MCF 10A (cell line): ENCODE measurements at regions not wholly inside any gene's neighbourhood (a gene's known extent, or its start where the extent isn't known, plus 50 kb on each side); places are given as distances from the start of the nearest gene placed in this dataset.
"Not testable (repeated sequence)": the region's sequence is repeated elsewhere in the genome, so short reads cannot be mapped to it uniquely, and the experiment has no call there.

ENCODE experiments used
- BruUV-seq: library from RNA; stranded (reverse); fragments of 400-500 nt; replicated peaks from 2 replicates; lab custom pipeline; 2021; lab: Mats Ljungman, UMichigan
- CTCF ChIA-PET: fragments of 300-600 bp; sonication (Branson Sonifier 250); formaldehyde crosslinking; extraction: SDS; loops from one replicate; lab custom pipeline; 2021; ENCODE audit warnings: antibody characterized with exemption, inconsistent platforms; lab: Yijun Ruan, JAX
- POLR2A ChIA-PET: fragments of 300-600, 350-650 bp; sonication (Branson Sonifier 250); formaldehyde crosslinking; extraction: SDS; loops from one replicate; lab custom pipeline; 2020; ENCODE audit warnings: antibody characterized with exemption, inconsistent platforms; lab: Yijun Ruan, JAX
- DNase-seq: peaks from one replicate; pipeline ENCODE4 v3.0.0-alpha.2; 2018; ENCODE audit not compliant: unreplicated experiment
- H3K27ac Mint-ChIP-seq: one replicate; pipeline ENCODE4 v1.8.0; 2022; ENCODE audit warnings: mild to moderate bottlenecking, low read depth, mixed read lengths; ENCODE audit not compliant: unreplicated experiment
- H3K27me3 Mint-ChIP-seq: one replicate; pipeline ENCODE4 v1.8.0; 2022; ENCODE audit warnings: mixed read lengths; ENCODE audit not compliant: insufficient read depth, unreplicated experiment
- H3K36me3 Mint-ChIP-seq: one replicate; pipeline ENCODE4 v1.8.0; 2022; ENCODE audit warnings: mild to moderate bottlenecking, moderate library complexity, mixed read lengths; ENCODE audit not compliant: insufficient read depth, unreplicated experiment
- H3K4me1 Mint-ChIP-seq: one replicate; pipeline ENCODE4 v1.8.0; 2022; ENCODE audit warnings: mixed read lengths; ENCODE audit not compliant: insufficient read depth, unreplicated experiment
- H3K4me3 Mint-ChIP-seq: one replicate; pipeline ENCODE4 v1.8.0; 2022; ENCODE audit warnings: mild to moderate bottlenecking, moderate library complexity, mixed read lengths; ENCODE audit not compliant: unreplicated experiment
- H3K9me3 Mint-ChIP-seq: one replicate; pipeline ENCODE4 v1.8.0; 2022; ENCODE audit warnings: mixed read lengths; ENCODE audit not compliant: unreplicated experiment
- CTCF ChIP-seq: fragments of 200-600 bp; IDR thresholded peaks from one replicate; pipeline ENCODE4 v1.8.0; 2022; ENCODE audit warnings: antibody characterized with exemption, mild to moderate bottlenecking; ENCODE audit not compliant: unreplicated experiment
- intact Hi-C: fragments of 100-400 bp; cut with micrococcal nuclease; formaldehyde crosslinking; loops from 2 replicates; pipeline ENCODE4 v1.14.1; 2022

GRCh38 chr16:85447693-85448313, 165.3 kb upstream of the GSE1 start:
- CTCF ChIA-PET: interaction anchor here (0.6 to 1.1 kb wide), 6 partner anchors 106 to 333 kb away, joined by 3 to 5 read pairs (median 4); no protein-coding TSS in a partner anchor
- Mint-ChIP-seq H3K4me1 (no peaks in the 10 kb centered on the region), H3K4me3 (no peak overlapping the region), H3K27me3 (no peaks in the 10 kb centered on the region), H3K36me3 (peaks cover 2% of the 10 kb centered on the region), H3K9me3 (no peaks in the 10 kb centered on the region), H3K27ac (no peak overlapping the region)
- DNase-seq: no peak
- POLR2A ChIA-PET: interaction anchor here (1.2 kb wide), 1 partner anchor 14 kb away, joined by 3 read pairs; no protein-coding TSS in a partner anchor
- intact Hi-C loops: no loop called here
- BruUV-seq: no TSS peak
- no peak for TF ChIP-seq CTCF

DNA sequence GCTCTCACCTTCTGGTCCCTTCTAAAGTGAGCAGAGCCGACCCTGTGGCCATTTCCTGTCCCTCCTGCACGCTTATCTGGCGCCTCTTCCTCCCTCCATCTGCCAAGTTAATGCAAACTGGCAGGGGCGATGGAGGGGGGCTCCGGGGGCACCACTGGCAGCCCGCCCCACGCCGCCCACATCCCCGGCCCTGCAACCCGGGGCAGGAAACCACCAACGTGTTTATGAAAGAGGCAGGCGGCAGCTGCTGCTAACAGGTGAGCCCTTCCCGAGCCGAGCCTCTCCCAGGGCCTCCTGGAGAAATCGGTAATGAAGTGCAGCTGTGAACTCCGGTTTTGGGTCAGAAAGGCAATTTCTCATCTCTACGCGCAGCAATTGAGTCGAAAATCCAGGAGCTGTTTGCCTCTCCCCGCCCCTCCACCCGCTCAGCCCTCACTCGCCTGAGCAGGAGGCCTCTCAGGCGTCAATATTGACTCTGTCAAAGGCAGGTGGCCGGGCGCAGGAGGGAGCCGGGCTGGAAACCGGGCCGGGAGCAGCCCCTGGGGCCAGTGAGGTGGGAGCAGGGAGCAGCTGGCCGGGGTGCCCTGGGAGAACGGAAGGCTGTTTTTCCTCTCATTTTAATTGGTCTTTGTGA, 164.4 kb upstream of the GSE1 start:
- no TSS peak for BruUV-seq
- intact Hi-C loops: no loop called here
- Mint-ChIP-seq H3K36me3 (no peaks in the 10 kb centered on the region), H3K27ac (no peak overlapping the region), H3K4me1 (no peaks in the 10 kb centered on the region), H3K9me3 (no peaks in the 10 kb centered on the region), H3K4me3 (no peak overlapping the region), H3K27me3 (no peaks in the 10 kb centered on the region)
- DNase-seq: no peak
- no peak for TF ChIP-seq CTCF
- ChIA-PET CTCF (interaction anchor here (0.6 to 1.1 kb wide), 5 partner anchors 43 to 334 kb away, joined by 3 to 5 read pairs (median 4); no protein-coding TSS in a partner anchor), POLR2A (no interaction called here)

DNA sequence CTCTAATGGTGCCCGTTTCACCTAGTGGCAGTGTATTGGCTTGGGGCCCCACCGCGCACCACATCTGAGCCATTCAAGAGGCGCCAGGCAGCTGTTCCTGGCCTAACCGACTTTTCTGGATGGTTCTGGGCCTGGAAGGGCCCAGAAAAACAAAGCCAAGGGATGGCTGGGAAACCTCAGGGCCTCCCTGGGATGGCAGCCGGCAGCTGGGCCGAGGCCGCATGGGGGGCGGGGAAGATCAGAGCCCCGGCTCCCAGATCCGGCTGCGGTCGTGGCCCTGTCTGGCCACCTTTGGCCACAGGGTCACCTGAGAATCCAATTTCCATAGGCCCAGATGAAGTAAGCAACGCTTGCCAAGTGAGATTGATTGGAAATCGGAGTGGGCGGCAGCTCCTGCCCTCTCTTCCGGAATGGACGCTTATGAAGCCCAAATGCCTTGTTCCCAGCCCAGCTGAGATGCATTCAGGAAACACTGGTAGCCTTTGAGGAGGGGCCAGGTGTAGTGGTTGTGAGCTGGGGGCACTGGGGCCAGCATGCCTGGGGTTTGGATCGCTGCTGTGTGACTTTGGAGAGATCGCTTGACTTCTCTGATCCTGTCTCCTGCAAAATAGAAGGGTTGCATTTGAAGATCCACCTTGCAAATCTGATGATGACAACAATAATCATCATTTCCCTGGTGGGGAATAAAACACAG, 163.8 kb upstream of the GSE1 start:
- intact Hi-C loops: no loop called here
- H3K36me3 Mint-ChIP-seq: no peaks in the 10 kb centered on the region
- H3K27ac Mint-ChIP-seq: no peak overlapping the region
- no TSS peak for BruUV-seq
- CTCF ChIA-PET: interaction anchor here (0.6 kb wide), 1 partner anchor 43 kb away, joined by 3 read pairs; no protein-coding TSS in a partner anchor
- no peak for DNase-seq
- POLR2A ChIA-PET: interaction anchor here (0.5 kb wide), 1 partner anchor 596 kb away, joined by 3 read pairs; no protein-coding TSS in a partner anchor
- H3K4me3 Mint-ChIP-seq: no peak overlapping the region
- TF ChIP-seq CTCF: no peak
- H3K9me3 Mint-ChIP-seq: no peaks in the 10 kb centered on the region
- H3K4me1 Mint-ChIP-seq: no peaks in the 10 kb centered on the region
- H3K27me3 Mint-ChIP-seq: no peaks in the 10 kb centered on the region

DNA sequence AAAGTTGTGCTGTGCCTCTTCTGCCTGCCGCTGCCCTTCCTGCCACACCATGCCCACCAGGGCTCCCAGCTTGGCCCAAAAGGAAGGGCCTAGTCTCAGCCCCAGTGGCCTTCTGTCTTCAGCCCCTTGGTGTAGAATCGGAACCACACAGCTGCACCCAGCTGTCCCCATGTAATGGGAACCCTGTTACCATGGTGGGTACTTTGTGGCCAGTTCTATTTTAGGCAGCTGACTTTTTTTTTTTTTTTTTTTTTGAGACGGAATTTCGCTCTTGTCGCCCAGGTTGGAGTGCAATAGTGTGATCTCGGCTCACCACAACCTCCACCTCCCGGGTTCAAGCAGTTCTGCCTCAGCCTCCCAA, 163.3 kb upstream of the GSE1 start:
- H3K4me3 Mint-ChIP-seq: no peak overlapping the region
- H3K4me1 Mint-ChIP-seq: no peaks in the 10 kb centered on the region
- no peak for TF ChIP-seq CTCF
- no peak for DNase-seq
- CTCF ChIA-PET: no interaction called here
- no peaks in the 10 kb centered on the region for H3K9me3 Mint-ChIP-seq
- POLR2A ChIA-PET: interaction anchor here (0.5 kb wide), 1 partner anchor 596 kb away, joined by 3 read pairs; no protein-coding TSS in a partner anchor
- H3K27me3 Mint-ChIP-seq: no peaks in the 10 kb centered on the region
- intact Hi-C loops: no loop called here
- H3K27ac Mint-ChIP-seq: no peak overlapping the region
- H3K36me3 Mint-ChIP-seq: no peaks in the 10 kb centered on the region
- BruUV-seq: no TSS peak

DNA sequence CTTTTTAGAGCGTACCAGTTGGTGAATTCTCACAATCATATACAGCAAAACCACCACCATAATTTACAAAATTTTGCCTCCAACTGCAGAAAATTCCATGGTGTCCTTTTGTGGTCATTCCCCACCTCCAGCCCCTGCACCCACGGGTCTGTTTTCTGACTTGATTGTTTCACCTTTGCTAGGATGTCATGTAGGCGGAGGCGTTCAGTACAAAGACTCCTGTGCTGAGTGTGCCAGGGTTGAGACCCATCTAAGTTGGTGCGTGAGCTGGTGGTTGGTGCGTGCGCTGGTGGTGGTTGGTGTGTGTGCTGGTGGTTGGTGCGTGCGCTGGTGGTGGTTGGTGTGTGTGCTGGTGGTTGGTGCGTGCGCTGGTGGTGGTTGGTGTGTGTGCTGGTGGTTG, 162.0 kb upstream of the GSE1 start:
- H3K4me1 Mint-ChIP-seq, H3K36me3 Mint-ChIP-seq, H3K27me3 Mint-ChIP-seq, DNase-seq, intact Hi-C loops, H3K4me3 Mint-ChIP-seq, H3K27ac Mint-ChIP-seq, BruUV-seq, POLR2A ChIA-PET, CTCF ChIA-PET, H3K9me3 Mint-ChIP-seq: not testable (repeated sequence)
